DND-41 (cell line): ENCODE measurements at regions not wholly inside any gene's neighbourhood (a gene's known extent, or its start where the extent isn't known, plus 50 kb on each side); places are given as distances from the start of the nearest gene placed in this dataset.

Experiments used
- EZH2 ChIP-seq: IDR thresholded peaks from 3 replicates; pipeline ENCODE4 v1.6.1; 2012; ENCODE audit warnings: borderline replicate concordance, low read depth, mild to moderate bottlenecking, moderate library complexity, low read length, inconsistent platforms; ENCODE audit not compliant: severe bottlenecking
- TF ChIP-seq, protein P1 (sequence below): IDR thresholded peaks from 2 replicates; pipeline ENCODE4 v1.5.1; 2012; ENCODE audit warnings: borderline replicate concordance, low read length, moderate library complexity, mild to moderate bottlenecking; ENCODE audit not compliant: poor library complexity, severe bottlenecking; ENCODE audit errors: extremely low read depth

DNA sequence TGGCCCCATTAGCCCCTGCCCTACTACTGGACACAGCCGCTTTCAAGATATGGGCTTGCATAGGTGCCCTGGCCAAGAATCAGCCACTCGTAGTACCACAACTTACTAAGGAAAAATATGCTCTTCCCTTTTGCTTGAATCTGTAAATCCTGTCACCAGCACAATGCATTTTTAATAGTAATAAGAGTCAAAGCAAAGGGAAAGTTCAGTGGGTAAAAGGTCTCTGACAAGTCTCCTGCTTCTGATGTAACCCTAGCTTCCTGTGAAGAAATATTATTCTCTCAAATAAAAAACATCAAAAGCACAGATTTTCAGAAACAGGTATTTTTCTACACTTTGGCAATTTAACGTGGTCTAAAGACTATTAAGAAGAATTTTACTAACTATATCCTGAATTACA lies 373.8 kb downstream of the GJA1 start:
- TF ChIP-seq, protein P1, sequence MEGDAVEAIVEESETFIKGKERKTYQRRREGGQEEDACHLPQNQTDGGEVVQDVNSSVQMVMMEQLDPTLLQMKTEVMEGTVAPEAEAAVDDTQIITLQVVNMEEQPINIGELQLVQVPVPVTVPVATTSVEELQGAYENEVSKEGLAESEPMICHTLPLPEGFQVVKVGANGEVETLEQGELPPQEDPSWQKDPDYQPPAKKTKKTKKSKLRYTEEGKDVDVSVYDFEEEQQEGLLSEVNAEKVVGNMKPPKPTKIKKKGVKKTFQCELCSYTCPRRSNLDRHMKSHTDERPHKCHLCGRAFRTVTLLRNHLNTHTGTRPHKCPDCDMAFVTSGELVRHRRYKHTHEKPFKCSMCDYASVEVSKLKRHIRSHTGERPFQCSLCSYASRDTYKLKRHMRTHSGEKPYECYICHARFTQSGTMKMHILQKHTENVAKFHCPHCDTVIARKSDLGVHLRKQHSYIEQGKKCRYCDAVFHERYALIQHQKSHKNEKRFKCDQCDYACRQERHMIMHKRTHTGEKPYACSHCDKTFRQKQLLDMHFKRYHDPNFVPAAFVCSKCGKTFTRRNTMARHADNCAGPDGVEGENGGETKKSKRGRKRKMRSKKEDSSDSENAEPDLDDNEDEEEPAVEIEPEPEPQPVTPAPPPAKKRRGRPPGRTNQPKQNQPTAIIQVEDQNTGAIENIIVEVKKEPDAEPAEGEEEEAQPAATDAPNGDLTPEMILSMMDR, result no peak
- TF ChIP-seq EZH2, result no peak
